Calu3 (cell line): ENCODE measurements at regions not wholly inside any gene's neighbourhood (a gene's known extent, or its start where the extent isn't known, plus 50 kb on each side); places are given as distances from the start of the nearest gene placed in this dataset.

ENCODE experiments used
- BruUV-seq: library from RNA; stranded (reverse); fragments of 400-500 nt; replicated peaks from 2 replicates; lab custom pipeline; 2021; lab: Mats Ljungman, UMichigan
- CTCF ChIA-PET: fragments of 300-600 bp; sonication (Branson Sonifier 250); formaldehyde crosslinking; loops from one replicate; lab custom pipeline; 2022; ENCODE audit warnings: antibody characterized with exemption; lab: Charles Lee
- DNase-seq: peaks from one replicate; pipeline ENCODE4 v3.0.0; 2022
- H3K27ac Mint-ChIP-seq: one replicate; pipeline ENCODE4 v1.8.0; 2022; ENCODE audit warnings: mixed read lengths; ENCODE audit not compliant: unreplicated experiment
- H3K27me3 Mint-ChIP-seq: one replicate; pipeline ENCODE4 v1.8.0; 2022; ENCODE audit warnings: mixed read lengths; ENCODE audit not compliant: unreplicated experiment
- H3K36me3 Mint-ChIP-seq: one replicate; pipeline ENCODE4 v1.8.0; 2022; ENCODE audit warnings: mild to moderate bottlenecking, moderate library complexity, mixed read lengths; ENCODE audit not compliant: insufficient read depth, unreplicated experiment
- H3K4me1 Mint-ChIP-seq: one replicate; pipeline ENCODE4 v1.8.0; 2022; ENCODE audit warnings: mild to moderate bottlenecking, low read depth, mixed read lengths; ENCODE audit not compliant: unreplicated experiment
- H3K4me3 Mint-ChIP-seq: one replicate; pipeline ENCODE4 v1.8.0; 2022; ENCODE audit warnings: mild to moderate bottlenecking, low read depth, moderate library complexity, mixed read lengths; ENCODE audit not compliant: unreplicated experiment
- H3K9me3 Mint-ChIP-seq: one replicate; pipeline ENCODE4 v1.8.0; 2022; ENCODE audit warnings: low read depth, mixed read lengths; ENCODE audit not compliant: unreplicated experiment
- CTCF ChIP-seq: fragments of 200-600 bp; IDR thresholded peaks from one replicate; pipeline ENCODE4 v1.8.0; 2022; ENCODE audit warnings: antibody characterized with exemption; ENCODE audit not compliant: unreplicated experiment
- intact Hi-C: fragments of 100-400 bp; cut with micrococcal nuclease; formaldehyde crosslinking; loops from one replicate; pipeline ENCODE4 v1.10.0; 2022; ENCODE audit not compliant: unreplicated experiment

GRCh38 chr9:32293091-32293490 is 91.4 kb upstream of the ACO1 start:
- no peak overlapping the region for H3K4me3 Mint-ChIP-seq
- no peak for TF ChIP-seq CTCF
- BruUV-seq: no TSS peak
- H3K4me1 Mint-ChIP-seq: no peaks in the 10 kb centered on the region
- H3K27ac Mint-ChIP-seq: no peak overlapping the region
- no peak for DNase-seq
- no peaks in the 10 kb centered on the region for H3K9me3 Mint-ChIP-seq
- H3K27me3 Mint-ChIP-seq: peaks cover 16% of the 10 kb centered on the region
- no peaks in the 10 kb centered on the region for H3K36me3 Mint-ChIP-seq
- CTCF ChIA-PET: no interaction called here
- intact Hi-C loops: no loop called here

- no TSS peak for BruUV-seq
- Mint-ChIP-seq H3K27ac (no peak overlapping the region), H3K36me3 (no peaks in the 10 kb centered on the region), H3K4me1 (no peaks in the 10 kb centered on the region), H3K27me3 (peaks cover 15% of the 10 kb centered on the region), H3K4me3 (no peak overlapping the region), H3K9me3 (no peaks in the 10 kb centered on the region)
- intact Hi-C loops: no loop called here
- no peak for TF ChIP-seq CTCF
- CTCF ChIA-PET: no interaction called here
- no peak for DNase-seq
Observed at GRCh38 chr9:32294106-32294505, 90.3 kb upstream of the ACO1 start.

- CTCF ChIA-PET: no interaction called here
- no peaks in the 10 kb centered on the region for H3K36me3 Mint-ChIP-seq
- no peak overlapping the region for H3K27ac Mint-ChIP-seq
- TF ChIP-seq CTCF: no peak
- no peaks in the 10 kb centered on the region for H3K27me3 Mint-ChIP-seq
- no peak overlapping the region for H3K4me3 Mint-ChIP-seq
- no TSS peak for BruUV-seq
- no peaks in the 10 kb centered on the region for H3K4me1 Mint-ChIP-seq
- no peaks in the 10 kb centered on the region for H3K9me3 Mint-ChIP-seq
- intact Hi-C loops: no loop called here
- no peak for DNase-seq
Observed at GRCh38 chr9:32300373-32300772, 84.1 kb upstream of the ACO1 start.

GRCh38 chr9:32304495-32304894 is 79.9 kb upstream of the ACO1 start:
- Mint-ChIP-seq H3K9me3 (no peaks in the 10 kb centered on the region), H3K4me3 (no peak overlapping the region), H3K4me1 (no peaks in the 10 kb centered on the region), H3K27ac (no peak overlapping the region), H3K36me3 (no peaks in the 10 kb centered on the region), H3K27me3 (no peaks in the 10 kb centered on the region)
- DNase-seq: no peak
- CTCF ChIA-PET: no interaction called here
- BruUV-seq: no TSS peak
- intact Hi-C loops: no loop called here
- no peak for TF ChIP-seq CTCF
